ENCODE measurements at regions not wholly inside any gene's neighbourhood (a gene's known extent, or its start where the extent isn't known, plus 50 kb on each side); places are given as distances from the start of the nearest gene placed in this dataset.

- ChIA-PET CTCF (interaction anchor here (1.4 kb wide), 1 partner anchor 9 kb away, joined by 4 read pairs; no protein-coding TSS in a partner anchor), POLR2A (no interaction called here)
- TF ChIP-seq, protein P1, sequence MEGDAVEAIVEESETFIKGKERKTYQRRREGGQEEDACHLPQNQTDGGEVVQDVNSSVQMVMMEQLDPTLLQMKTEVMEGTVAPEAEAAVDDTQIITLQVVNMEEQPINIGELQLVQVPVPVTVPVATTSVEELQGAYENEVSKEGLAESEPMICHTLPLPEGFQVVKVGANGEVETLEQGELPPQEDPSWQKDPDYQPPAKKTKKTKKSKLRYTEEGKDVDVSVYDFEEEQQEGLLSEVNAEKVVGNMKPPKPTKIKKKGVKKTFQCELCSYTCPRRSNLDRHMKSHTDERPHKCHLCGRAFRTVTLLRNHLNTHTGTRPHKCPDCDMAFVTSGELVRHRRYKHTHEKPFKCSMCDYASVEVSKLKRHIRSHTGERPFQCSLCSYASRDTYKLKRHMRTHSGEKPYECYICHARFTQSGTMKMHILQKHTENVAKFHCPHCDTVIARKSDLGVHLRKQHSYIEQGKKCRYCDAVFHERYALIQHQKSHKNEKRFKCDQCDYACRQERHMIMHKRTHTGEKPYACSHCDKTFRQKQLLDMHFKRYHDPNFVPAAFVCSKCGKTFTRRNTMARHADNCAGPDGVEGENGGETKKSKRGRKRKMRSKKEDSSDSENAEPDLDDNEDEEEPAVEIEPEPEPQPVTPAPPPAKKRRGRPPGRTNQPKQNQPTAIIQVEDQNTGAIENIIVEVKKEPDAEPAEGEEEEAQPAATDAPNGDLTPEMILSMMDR (IDR thresholded peaks at IDR 0.05; ENCODE audit: insufficient read depth, low read depth, low read length), result no peak
- Histone ChIP-seq H3K36me3 (ENCODE audit: control insufficient read depth, insufficient read depth, low read length) (no peaks in the 10 kb centered on the region), H3K4me3 (ENCODE audit: low read depth, low read length) (no peak overlapping the region), H3K27me3 (ENCODE audit: control insufficient read depth, insufficient read depth, low read length) (no peaks in the 10 kb centered on the region)
- no peak for DNase-seq (ENCODE audit: low read depth)
Measured at GRCh38 chr2:220707261-220707660, 864.8 kb downstream of the EPHA4 start.

GRCh38 chr2:220708366-220708765, 863.7 kb downstream of the EPHA4 start:
- TF ChIP-seq, protein P1 (IDR thresholded peaks at IDR 0.05; ENCODE audit: insufficient read depth, low read depth, low read length), result peak; percentile 8; the same call in 1 of the 2 replicates
- no peaks in the 10 kb centered on the region for H3K36me3 ChIP-seq (ENCODE audit: control insufficient read depth, insufficient read depth, low read length)
- no peaks in the 10 kb centered on the region for H3K27me3 ChIP-seq (ENCODE audit: control insufficient read depth, insufficient read depth, low read length)
- POLR2A ChIA-PET, result no interaction called here
- CTCF ChIA-PET, result no interaction called here
- H3K4me3 ChIP-seq (ENCODE audit: low read depth, low read length), result no peak overlapping the region
- peak; percentile 57 for DNase-seq (ENCODE audit: low read depth)

DNA sequence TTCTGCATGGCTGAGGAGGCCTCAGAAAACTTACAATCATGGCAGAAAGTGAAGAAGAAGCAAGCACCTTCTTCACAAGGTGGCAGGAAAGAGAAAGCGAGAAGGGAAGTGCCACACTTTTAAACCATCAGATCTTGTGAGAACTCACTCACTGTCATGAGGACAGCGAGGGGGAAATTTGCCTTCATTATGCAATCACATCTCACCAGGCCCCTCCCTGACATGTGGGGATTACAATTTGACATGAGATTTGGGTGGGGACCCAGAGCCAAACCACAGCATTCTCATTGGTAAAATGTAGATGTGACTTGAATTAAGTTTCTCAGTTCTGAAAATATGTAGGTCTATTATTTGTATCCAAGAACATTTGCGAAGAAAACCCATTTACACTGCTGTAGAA, 854.8 kb downstream of the EPHA4 start:
- DNase-seq (ENCODE audit: low read depth), result no peak
- Histone ChIP-seq H3K4me3 (ENCODE audit: low read depth, low read length) (no peak overlapping the region), H3K36me3 (ENCODE audit: control insufficient read depth, insufficient read depth, low read length) (no peaks in the 10 kb centered on the region), H3K27me3 (ENCODE audit: control insufficient read depth, insufficient read depth, low read length) (no peaks in the 10 kb centered on the region)
- TF ChIP-seq, protein P1 (IDR thresholded peaks at IDR 0.05; ENCODE audit: insufficient read depth, low read depth, low read length), result no peak
- POLR2A ChIA-PET, result no interaction called here
- CTCF ChIA-PET, result no interaction called here

DNA sequence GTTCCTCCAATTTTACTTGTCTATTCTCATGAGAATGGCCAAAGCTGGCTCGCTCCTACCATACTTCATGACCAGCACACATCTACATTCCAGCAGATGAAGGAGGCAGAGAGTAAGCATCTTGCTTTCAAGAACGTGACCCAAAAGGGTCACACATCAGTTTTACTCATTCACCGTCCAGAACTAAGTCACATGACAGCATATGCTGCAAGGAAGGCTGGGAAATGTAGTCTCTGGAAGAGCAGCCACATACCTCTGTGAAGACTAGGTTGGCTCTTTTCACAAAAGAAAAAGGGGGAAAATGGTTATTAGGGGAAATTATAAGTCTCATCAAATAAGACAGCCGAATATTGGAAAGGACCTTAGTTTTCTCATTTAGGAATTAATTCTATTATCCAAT, 835.3 kb downstream of the EPHA4 start:
- TF ChIP-seq, protein P1 (IDR thresholded peaks at IDR 0.05; ENCODE audit: insufficient read depth, low read depth, low read length), result no peak
- no peaks in the 10 kb centered on the region for H3K36me3 ChIP-seq (ENCODE audit: control insufficient read depth, insufficient read depth, low read length)
- DNase-seq (ENCODE audit: low read depth), result no peak
- no peaks in the 10 kb centered on the region for H3K27me3 ChIP-seq (ENCODE audit: control insufficient read depth, insufficient read depth, low read length)
- POLR2A ChIA-PET, result no interaction called here
- CTCF ChIA-PET, result no interaction called here
- no peak overlapping the region for H3K4me3 ChIP-seq (ENCODE audit: low read depth, low read length)

GRCh38 chr2:220743203-220743602, 828.9 kb downstream of the EPHA4 start:
- Histone ChIP-seq H3K4me3 (ENCODE audit: low read depth, low read length) (no peak overlapping the region), H3K27me3 (ENCODE audit: control insufficient read depth, insufficient read depth, low read length) (no peaks in the 10 kb centered on the region), H3K36me3 (ENCODE audit: control insufficient read depth, insufficient read depth, low read length) (no peaks in the 10 kb centered on the region)
- no peak for DNase-seq (ENCODE audit: low read depth)
- TF ChIP-seq, protein P1 (IDR thresholded peaks at IDR 0.05; ENCODE audit: insufficient read depth, low read depth, low read length), result no peak
- ChIA-PET CTCF (no interaction called here), POLR2A (no interaction called here)
